ENCODE measurements at regions not wholly inside any gene's neighbourhood (a gene's known extent, or its start where the extent isn't known, plus 50 kb on each side); places are given as distances from the start of the nearest gene placed in this dataset.

DNA sequence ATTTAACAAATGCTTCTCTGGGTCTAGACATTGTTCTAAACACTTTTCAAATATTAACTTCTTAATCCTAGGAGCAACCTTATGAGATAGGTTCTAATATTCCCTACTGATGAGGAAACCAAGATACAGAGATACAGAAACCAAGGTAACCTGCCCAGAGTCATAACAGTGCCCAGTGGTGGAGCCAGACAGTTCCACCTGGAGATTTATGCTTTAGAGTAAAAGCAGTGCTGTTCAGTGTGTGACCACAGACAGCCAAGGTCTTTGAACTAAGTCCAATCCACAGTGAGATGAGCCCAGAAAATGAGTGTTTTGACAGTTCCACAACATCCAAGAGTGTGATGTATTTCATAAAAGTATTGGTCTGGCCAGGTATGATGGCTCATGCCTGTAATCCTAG is 105.2 kb upstream of the UMPS start:
- Histone ChIP-seq H3K4me3 (ENCODE audit: low read depth, low read length) (no peak overlapping the region), H3K27me3 (ENCODE audit: control insufficient read depth, insufficient read depth, low read length) (no peaks in the 10 kb centered on the region), H3K36me3 (ENCODE audit: control insufficient read depth, insufficient read depth, low read length) (no peaks in the 10 kb centered on the region)
- TF ChIP-seq CTCF (IDR thresholded peaks at IDR 0.05; ENCODE audit: insufficient read depth, low read length, poor library complexity, severe bottlenecking) = no peak
- no peak for DNase-seq (ENCODE audit: low read depth)

GRCh38 chr3:124627501-124627908 is 102.7 kb upstream of the UMPS start:
- Histone ChIP-seq H3K4me3 (ENCODE audit: low read depth, low read length) (no peak overlapping the region), H3K36me3 (ENCODE audit: control insufficient read depth, insufficient read depth, low read length) (no peaks in the 10 kb centered on the region), H3K27me3 (ENCODE audit: control insufficient read depth, insufficient read depth, low read length) (no peaks in the 10 kb centered on the region)
- no peak for DNase-seq (ENCODE audit: low read depth)
- TF ChIP-seq CTCF (IDR thresholded peaks at IDR 0.05; ENCODE audit: insufficient read depth, low read length, poor library complexity, severe bottlenecking) = no peak

GRCh38 chr3:124628863-124629262 is 101.4 kb upstream of the UMPS start:
- no peak for DNase-seq (ENCODE audit: low read depth)
- H3K36me3 ChIP-seq (ENCODE audit: control insufficient read depth, insufficient read depth, low read length) = no peaks in the 10 kb centered on the region
- no peak overlapping the region for H3K4me3 ChIP-seq (ENCODE audit: low read depth, low read length)
- TF ChIP-seq CTCF (IDR thresholded peaks at IDR 0.05; ENCODE audit: insufficient read depth, low read length, poor library complexity, severe bottlenecking) = no peak
- no peaks in the 10 kb centered on the region for H3K27me3 ChIP-seq (ENCODE audit: control insufficient read depth, insufficient read depth, low read length)

GRCh38 chr3:124629497-124629896 is 100.8 kb upstream of the UMPS start:
- H3K4me3 ChIP-seq (ENCODE audit: low read depth, low read length) = no peak overlapping the region
- H3K36me3 ChIP-seq (ENCODE audit: control insufficient read depth, insufficient read depth, low read length) = no peaks in the 10 kb centered on the region
- no peak for DNase-seq (ENCODE audit: low read depth)
- no peak for TF ChIP-seq CTCF (IDR thresholded peaks at IDR 0.05; ENCODE audit: insufficient read depth, low read length, poor library complexity, severe bottlenecking)
- no peaks in the 10 kb centered on the region for H3K27me3 ChIP-seq (ENCODE audit: control insufficient read depth, insufficient read depth, low read length)

DNA sequence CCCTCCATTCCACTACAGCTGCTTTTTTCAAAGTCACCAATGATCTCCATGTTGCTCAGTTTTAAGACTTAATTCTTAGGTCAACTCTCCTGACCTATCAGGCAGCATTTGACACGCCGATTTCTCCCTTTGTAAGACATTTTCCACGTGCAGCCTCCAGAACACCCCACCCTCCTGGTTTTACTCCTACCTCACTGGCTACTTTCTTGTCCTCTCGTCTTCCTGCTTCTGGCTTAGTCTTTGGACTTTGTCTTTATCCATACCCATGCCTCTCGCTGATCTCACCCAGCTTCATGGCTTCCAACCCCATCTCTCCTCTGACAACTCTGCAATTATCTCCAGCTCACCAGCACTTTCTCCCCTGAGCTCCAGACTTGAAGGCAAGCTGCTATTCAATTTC is 99.3 kb upstream of the UMPS start:
- TF ChIP-seq CTCF (IDR thresholded peaks at IDR 0.05; ENCODE audit: insufficient read depth, low read length, poor library complexity, severe bottlenecking) = no peak
- DNase-seq (ENCODE audit: low read depth) = no peak
- Histone ChIP-seq H3K27me3 (ENCODE audit: control insufficient read depth, insufficient read depth, low read length) (no peaks in the 10 kb centered on the region), H3K36me3 (ENCODE audit: control insufficient read depth, insufficient read depth, low read length) (no peaks in the 10 kb centered on the region), H3K4me3 (ENCODE audit: low read depth, low read length) (no peak overlapping the region)

GRCh38 chr3:124631727-124632126 is 98.5 kb upstream of the UMPS start:
- H3K36me3 ChIP-seq (ENCODE audit: control insufficient read depth, insufficient read depth, low read length) = no peaks in the 10 kb centered on the region
- no peak for TF ChIP-seq CTCF (IDR thresholded peaks at IDR 0.05; ENCODE audit: insufficient read depth, low read length, poor library complexity, severe bottlenecking)
- H3K4me3 ChIP-seq (ENCODE audit: low read depth, low read length) = no peak overlapping the region
- DNase-seq (ENCODE audit: low read depth) = no peak
- H3K27me3 ChIP-seq (ENCODE audit: control insufficient read depth, insufficient read depth, low read length) = no peaks in the 10 kb centered on the region
